ENCODE measurements at regions not wholly inside any gene's neighbourhood (a gene's known extent, or its start where the extent isn't known, plus 50 kb on each side); places are given as distances from the start of the nearest gene placed in this dataset.

DNA sequence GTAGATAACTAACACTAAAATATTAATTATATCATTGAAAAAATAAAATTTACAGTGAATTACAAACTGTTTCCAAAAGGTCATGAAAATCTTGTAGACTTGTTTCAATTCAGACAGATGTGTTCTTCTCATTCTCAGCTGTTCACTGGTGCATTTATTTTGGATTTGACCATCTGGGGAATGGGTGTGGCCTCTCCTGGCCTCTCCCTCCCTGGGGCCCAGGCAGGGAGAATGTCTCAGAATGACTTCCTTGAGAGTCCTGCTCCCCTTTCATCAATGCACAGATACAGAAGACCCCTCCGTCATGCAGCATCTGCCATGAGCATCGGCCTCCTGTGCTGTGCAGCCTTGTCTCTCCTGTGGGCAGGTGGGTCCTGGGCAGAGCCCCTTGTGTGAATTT, 192.8 kb upstream of the PRSS58 start:
- TF ChIP-seq, protein P1, sequence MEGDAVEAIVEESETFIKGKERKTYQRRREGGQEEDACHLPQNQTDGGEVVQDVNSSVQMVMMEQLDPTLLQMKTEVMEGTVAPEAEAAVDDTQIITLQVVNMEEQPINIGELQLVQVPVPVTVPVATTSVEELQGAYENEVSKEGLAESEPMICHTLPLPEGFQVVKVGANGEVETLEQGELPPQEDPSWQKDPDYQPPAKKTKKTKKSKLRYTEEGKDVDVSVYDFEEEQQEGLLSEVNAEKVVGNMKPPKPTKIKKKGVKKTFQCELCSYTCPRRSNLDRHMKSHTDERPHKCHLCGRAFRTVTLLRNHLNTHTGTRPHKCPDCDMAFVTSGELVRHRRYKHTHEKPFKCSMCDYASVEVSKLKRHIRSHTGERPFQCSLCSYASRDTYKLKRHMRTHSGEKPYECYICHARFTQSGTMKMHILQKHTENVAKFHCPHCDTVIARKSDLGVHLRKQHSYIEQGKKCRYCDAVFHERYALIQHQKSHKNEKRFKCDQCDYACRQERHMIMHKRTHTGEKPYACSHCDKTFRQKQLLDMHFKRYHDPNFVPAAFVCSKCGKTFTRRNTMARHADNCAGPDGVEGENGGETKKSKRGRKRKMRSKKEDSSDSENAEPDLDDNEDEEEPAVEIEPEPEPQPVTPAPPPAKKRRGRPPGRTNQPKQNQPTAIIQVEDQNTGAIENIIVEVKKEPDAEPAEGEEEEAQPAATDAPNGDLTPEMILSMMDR (conservative IDR thresholded peaks at IDR 0.05; ENCODE audit: low read length): no peak
- TF ChIP-seq EZH2phosphoT487 (IDR thresholded peaks at IDR 0.05; ENCODE audit: borderline replicate concordance): no peak

Measured in Loucy (cell line).